ENCODE measurements at regions not wholly inside any gene's neighbourhood (a gene's known extent, or its start where the extent isn't known, plus 50 kb on each side); places are given as distances from the start of the nearest gene placed in this dataset.

DNA sequence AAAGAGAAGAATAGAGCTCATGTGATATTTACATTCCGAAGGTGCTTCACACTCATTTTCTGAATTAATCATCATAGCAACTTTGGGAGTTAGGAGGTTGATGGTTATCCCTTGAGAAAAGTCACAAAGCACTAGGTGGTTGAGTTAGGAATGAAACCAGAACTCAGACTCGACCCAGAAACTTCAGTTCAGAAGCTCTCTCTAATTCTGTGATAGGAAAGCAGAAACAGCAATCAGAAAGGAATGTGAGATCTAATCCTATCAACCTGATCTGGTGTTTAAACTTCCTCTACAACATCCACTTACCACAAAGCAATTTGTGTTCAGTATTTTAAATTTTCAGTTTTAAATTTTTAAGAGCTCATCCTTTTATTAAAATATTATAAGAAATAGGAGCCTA lies 211.2 kb downstream of the CNTN3 start:
- Histone ChIP-seq H3K27me3 (replicated peaks in 1 of 7) (no peaks in the 10 kb centered on the region), H3K27ac (no peak overlapping the region), H3K9me3 (peaks cover 0 to 19% (median 7%) of the 10 kb centered on the region in 8 donors), H3K36me3 (no peaks in the 10 kb centered on the region), H3K4me1 (no peaks in the 10 kb centered on the region), H3K4me3 (no peak overlapping the region)
- intact Hi-C loops (cut with DNase I; ENCODE audit: low total_unique reads), result no loop called here
- no peak for DNase-seq
- TF ChIP-seq POLR2AphosphoS5 (IDR thresholded peaks at IDR 0.05) (no peak), POLR2A (IDR thresholded peaks at IDR 0.05) (no peak)
- TF ChIP-seq, protein P1, sequence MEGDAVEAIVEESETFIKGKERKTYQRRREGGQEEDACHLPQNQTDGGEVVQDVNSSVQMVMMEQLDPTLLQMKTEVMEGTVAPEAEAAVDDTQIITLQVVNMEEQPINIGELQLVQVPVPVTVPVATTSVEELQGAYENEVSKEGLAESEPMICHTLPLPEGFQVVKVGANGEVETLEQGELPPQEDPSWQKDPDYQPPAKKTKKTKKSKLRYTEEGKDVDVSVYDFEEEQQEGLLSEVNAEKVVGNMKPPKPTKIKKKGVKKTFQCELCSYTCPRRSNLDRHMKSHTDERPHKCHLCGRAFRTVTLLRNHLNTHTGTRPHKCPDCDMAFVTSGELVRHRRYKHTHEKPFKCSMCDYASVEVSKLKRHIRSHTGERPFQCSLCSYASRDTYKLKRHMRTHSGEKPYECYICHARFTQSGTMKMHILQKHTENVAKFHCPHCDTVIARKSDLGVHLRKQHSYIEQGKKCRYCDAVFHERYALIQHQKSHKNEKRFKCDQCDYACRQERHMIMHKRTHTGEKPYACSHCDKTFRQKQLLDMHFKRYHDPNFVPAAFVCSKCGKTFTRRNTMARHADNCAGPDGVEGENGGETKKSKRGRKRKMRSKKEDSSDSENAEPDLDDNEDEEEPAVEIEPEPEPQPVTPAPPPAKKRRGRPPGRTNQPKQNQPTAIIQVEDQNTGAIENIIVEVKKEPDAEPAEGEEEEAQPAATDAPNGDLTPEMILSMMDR (IDR thresholded peaks at IDR 0.05 in 8 of 11, conservative IDR thresholded peaks at IDR 0.05 in 3 of 11), result no peak
- WGBS, 5 donors, result 58 to 69% (median 62%) methylated on average over 2 of the region's 2 CpGs

DNA sequence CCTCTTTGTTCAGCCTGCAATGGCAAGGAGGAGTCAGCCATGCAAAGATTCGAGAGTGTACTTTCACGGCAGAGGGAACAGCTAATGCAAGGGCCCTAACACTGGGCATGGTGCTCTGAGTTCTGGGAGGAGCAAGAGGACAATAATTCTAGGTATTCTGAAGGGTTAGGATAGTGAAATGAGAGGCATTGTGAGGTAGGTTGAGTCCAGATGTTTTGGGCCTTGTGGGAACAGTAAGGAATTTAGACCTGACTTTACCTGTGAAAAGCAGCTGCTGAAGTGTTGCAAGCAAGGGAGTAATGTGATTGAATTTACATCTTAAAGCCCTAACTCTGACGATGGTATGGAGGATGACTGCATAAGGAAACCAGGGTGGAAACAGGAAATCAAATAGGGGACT lies 211.6 kb downstream of the CNTN3 start:
- WGBS, 5 donors, result 61 to 75% (median 70%) methylated on average over 3 of the region's 3 CpGs
- intact Hi-C loops (cut with DNase I; ENCODE audit: low total_unique reads), result no loop called here
- H3K4me3 ChIP-seq, result no peak overlapping the region

DNA sequence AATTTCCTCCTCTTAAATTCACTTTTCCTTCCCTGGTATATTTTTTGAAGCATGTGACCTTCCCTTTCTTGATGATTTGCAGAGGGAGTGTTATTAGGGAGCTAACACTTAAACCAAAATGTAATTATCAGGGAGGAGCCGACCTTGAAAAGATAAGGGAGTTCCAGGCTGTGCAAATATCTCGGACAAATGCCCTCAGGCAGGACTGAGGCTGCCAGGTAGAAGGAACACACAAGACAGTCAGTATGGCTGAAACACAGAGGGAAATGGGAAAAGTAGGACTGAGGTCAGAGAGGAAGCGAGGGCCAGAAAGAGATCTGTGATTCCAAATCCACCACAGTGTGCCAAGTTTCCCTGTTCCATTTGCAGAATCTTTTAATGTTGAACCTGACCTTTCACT lies 221.0 kb downstream of the CNTN3 start:
- no peak for DNase-seq
- 31 to 61% (median 50%) methylated on average over 3 of the region's 3 CpGs for WGBS, 5 donors
- intact Hi-C loops (cut with DNase I; ENCODE audit: low total_unique reads), result no loop called here
- Histone ChIP-seq H3K36me3 (no peaks in the 10 kb centered on the region), H3K27me3 (replicated peaks in 1 of 7) (no peaks in the 10 kb centered on the region), H3K27ac (no peak overlapping the region), H3K4me1 (no peaks in the 10 kb centered on the region), H3K4me3 (no peak overlapping the region), H3K9me3 (peaks cover 0 to 37% (median 23%) of the 10 kb centered on the region in 8 donors)
- TF ChIP-seq POLR2AphosphoS5 (IDR thresholded peaks at IDR 0.05) (no peak), POLR2A (IDR thresholded peaks at IDR 0.05) (no peak)
- TF ChIP-seq, protein P1 (IDR thresholded peaks at IDR 0.05 in 8 of 11, conservative IDR thresholded peaks at IDR 0.05 in 3 of 11), result no peak

More for the DNA sequence above, 211.6 kb downstream of the CNTN3 start:
- DNase-seq, result no peak
- Histone ChIP-seq H3K27ac (no peak overlapping the region), H3K36me3 (no peaks in the 10 kb centered on the region), H3K9me3 (peaks cover 0 to 19% (median 7%) of the 10 kb centered on the region in 8 donors), H3K4me1 (no peaks in the 10 kb centered on the region), H3K27me3 (replicated peaks in 1 of 7) (no peaks in the 10 kb centered on the region)
- TF ChIP-seq POLR2AphosphoS5 (IDR thresholded peaks at IDR 0.05), result no peak
- TF ChIP-seq, protein P1 (IDR thresholded peaks at IDR 0.05 in 8 of 11, conservative IDR thresholded peaks at IDR 0.05 in 3 of 11), result no peak

DNA sequence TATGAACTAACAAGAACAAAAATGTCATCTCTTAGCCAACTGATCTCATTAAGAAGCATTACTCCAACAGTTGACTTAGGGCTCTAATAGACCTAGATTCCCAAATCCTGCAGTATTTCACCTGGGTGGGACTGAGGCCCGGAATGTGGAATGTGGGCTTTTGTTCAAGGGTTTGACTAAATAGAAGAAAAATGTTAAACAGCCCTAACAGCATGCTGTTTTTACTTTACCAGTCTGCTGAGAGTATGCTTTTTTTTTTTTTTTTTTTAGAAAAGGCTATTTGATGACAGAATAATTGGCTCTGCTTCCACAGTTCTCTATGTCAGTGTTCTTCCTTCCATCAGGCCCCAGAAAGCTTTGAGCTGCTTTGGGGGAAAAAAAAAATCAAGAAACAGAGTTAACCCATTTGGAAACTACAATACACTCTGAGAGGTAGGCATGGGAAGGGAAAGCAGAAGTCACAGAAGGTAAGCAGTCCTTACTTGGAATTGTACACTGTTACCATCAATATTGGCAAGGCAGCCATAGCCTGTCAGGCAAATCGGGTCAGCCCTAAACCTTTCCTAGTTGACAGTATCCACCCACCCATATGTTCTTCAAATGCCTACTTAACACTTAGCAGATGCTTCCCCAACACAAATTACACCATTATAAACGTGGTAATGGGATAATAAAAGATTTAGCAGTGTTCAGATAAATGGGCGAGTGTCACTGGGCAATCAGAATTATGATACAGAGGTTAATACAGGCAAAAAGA lies 224.2 kb downstream of the CNTN3 start:
- TF ChIP-seq POLR2A (IDR thresholded peaks at IDR 0.05), result no peak
- Histone ChIP-seq H3K4me1 (no peaks in the 10 kb centered on the region), H3K9me3 (peaks cover 0 to 7% (median 0%) of the 10 kb centered on the region in 8 donors), H3K27me3 (replicated peaks in 1 of 7) (no peaks in the 10 kb centered on the region), H3K4me3 (no peak overlapping the region), H3K27ac (no peak overlapping the region), H3K36me3 (no peaks in the 10 kb centered on the region)
- intact Hi-C loops (cut with DNase I; ENCODE audit: low total_unique reads), result no loop called here
- WGBS, 5 donors, result 65 to 75% (median 71%) methylated on average over 4 of the region's 4 CpGs
- DNase-seq, result no peak
